Liver (tissue), 8 donors: ENCODE measurements at regions not wholly inside any gene's neighbourhood (a gene's known extent, or its start where the extent isn't known, plus 50 kb on each side); places are given as distances from the start of the nearest gene placed in this dataset.

Experiments
- DNase-seq: peaks from one replicate; pipeline ENCODE4 v3.0.0-alpha.2; 2017; ENCODE audit warnings: low spot score
- H3K27ac ChIP-seq, 2 donors: one replicate each; pipeline ENCODE4 v1.7.0; 2013; ENCODE audit warnings: inconsistent platforms in 2 of 2, low read length in 2 of 2, control low read depth in 1 of 2, low read depth in 1 of 2, mild to moderate bottlenecking in 1 of 2
- H3K27me3 ChIP-seq, 4 donors: one replicate each; pipeline versions ENCODE4 v1.6.1 to v1.7.0; 2013; ENCODE audit warnings: low read length in 3 of 4, inconsistent platforms in 1 of 4, mild to moderate bottlenecking in 1 of 4, moderate library complexity in 1 of 4; ENCODE audit not compliant: control insufficient read depth in 4 of 4, insufficient read depth in 4 of 4
- H3K36me3 ChIP-seq, 4 donors: one replicate each; pipeline versions ENCODE4 v1.6.1 to v1.7.0; 2013; ENCODE audit warnings: low read length in 3 of 4, mild to moderate bottlenecking in 3 of 4, low read depth in 1 of 4, moderate library complexity in 1 of 4; ENCODE audit not compliant: control insufficient read depth in 4 of 4, insufficient read depth in 3 of 4
- H3K4me1 ChIP-seq, 4 donors: one replicate each; pipeline versions ENCODE4 v1.6.1 to v1.7.0; 2013; ENCODE audit warnings: low read length in 3 of 4, mild to moderate bottlenecking in 3 of 4, moderate library complexity in 1 of 4; ENCODE audit not compliant: control insufficient read depth in 4 of 4, insufficient read depth in 4 of 4
- H3K4me3 ChIP-seq, 3 donors: one replicate each; pipeline versions ENCODE4 v1.6.1 to v1.7.0; 2013; ENCODE audit warnings: low read length in 3 of 3, control low read depth in 1 of 3, low read depth in 1 of 3, mild to moderate bottlenecking in 1 of 3
- H3K9ac ChIP-seq, 2 donors: one replicate each; pipeline ENCODE4 v1.7.0; 2013; ENCODE audit warnings: low read length in 2 of 2, mild to moderate bottlenecking in 2 of 2, moderate library complexity in 2 of 2, control low read depth in 1 of 2, low read depth in 1 of 2
- H3K9me3 ChIP-seq, 4 donors: one replicate each; pipeline versions ENCODE4 v1.6.1 to v1.7.0; 2013; ENCODE audit warnings: low read length in 3 of 4; ENCODE audit not compliant: control insufficient read depth in 4 of 4
- CTCF ChIP-seq: fragments of 150-350 bp; IDR thresholded peaks from 2 replicates; pipeline ENCODE4 v1.5.1; 2017; ENCODE audit warnings: improper control_type of control experiment, low read depth, low read length; ENCODE audit not compliant: missing input control
- EGR1 ChIP-seq, 2 donors: IDR thresholded peaks; 2 replicates each; pipeline ENCODE4 v1.6.1; 2016 to 2018; ENCODE audit warnings: antibody characterized with exemption in 2 of 2, low read depth in 2 of 2
- FOXA1 ChIP-seq: IDR thresholded peaks from 2 replicates; pipeline ENCODE4 v1.6.1; 2016; ENCODE audit warnings: antibody characterized with exemption
- FOXA2 ChIP-seq: IDR thresholded peaks from 2 replicates; pipeline ENCODE4 v1.6.1; 2016; ENCODE audit warnings: antibody characterized with exemption
- HNF4A ChIP-seq, 2 donors: conservative IDR thresholded peaks; 2 replicates each; pipeline ENCODE4 v1.6.1; 2016; ENCODE audit warnings: antibody characterized with exemption in 2 of 2, mild to moderate bottlenecking in 2 of 2
- HNF4G ChIP-seq: IDR thresholded peaks from 2 replicates; pipeline ENCODE4 v1.6.1; 2016; ENCODE audit warnings: antibody characterized with exemption
- JUND ChIP-seq, 2 donors: IDR thresholded peaks; 2 replicates each; pipeline ENCODE4 v1.6.1; 2016; ENCODE audit warnings: antibody characterized with exemption in 2 of 2
- NR2F2 ChIP-seq: IDR thresholded peaks from 2 replicates; pipeline ENCODE4 v1.6.1; 2016; ENCODE audit warnings: antibody characterized with exemption
- RAD21 ChIP-seq, 2 donors: IDR thresholded peaks; 2 replicates each; pipeline ENCODE4 v1.6.1; 2016; ENCODE audit warnings: antibody characterized with exemption in 2 of 2, mild to moderate bottlenecking in 2 of 2
- REST ChIP-seq: IDR thresholded peaks from 2 replicates; pipeline ENCODE4 v1.6.1; 2016; ENCODE audit warnings: antibody characterized with exemption, mild to moderate bottlenecking
- SP1 ChIP-seq: IDR thresholded peaks from 2 replicates; pipeline ENCODE4 v1.6.1; 2018; ENCODE audit warnings: antibody characterized with exemption, mild to moderate bottlenecking
- TAF1 ChIP-seq: conservative IDR thresholded peaks from 2 replicates; pipeline ENCODE4 v1.6.1; 2016; ENCODE audit warnings: antibody characterized with exemption, mild to moderate bottlenecking
- ZBTB33 ChIP-seq: IDR thresholded peaks from 2 replicates; pipeline ENCODE4 v1.6.1; 2016; ENCODE audit warnings: antibody characterized with exemption
- WGBS: extraction: QIAGEN DNeasy Blood & Tissue Kit; methylation state at CpG from one replicate; pipeline ENCODE4 v1.1.7; 2013; 5-methylcytosine and 5-hydroxymethylcytosine counted together
- donor health status: healthy.
- donor health status: healthy.
- donor health status: healthy.
- donor health status: healthy.
- donor health status: healthy.

- no peak overlapping the region for H3K4me3 ChIP-seq
- H3K27ac ChIP-seq: no peak overlapping the region
- WGBS: 95% methylated on average over 6 of the region's 6 CpGs
- H3K4me1 ChIP-seq: no peaks in the 10 kb centered on the region
- no peak for DNase-seq
- no peak overlapping the region for H3K9ac ChIP-seq
- TF ChIP-seq RAD21 (IDR thresholded peaks at IDR 0.05) (no peak), FOXA1 (no peak)
- H3K27me3 ChIP-seq: no peaks in the 10 kb centered on the region
- no peaks in the 10 kb centered on the region for H3K36me3 ChIP-seq
- no peaks in the 10 kb centered on the region for H3K9me3 ChIP-seq
Measured at GRCh38 chr6:14423955-14424354, 306.4 kb downstream of the CD83 start.

GRCh38 chr6:14425805-14426204 is 308.2 kb downstream of the CD83 start:
- no peak overlapping the region for H3K27ac ChIP-seq
- H3K9ac ChIP-seq: no peak overlapping the region
- TF ChIP-seq TAF1 (no peak), JUND (IDR thresholded peaks at IDR 0.05) (no peak), RAD21 (IDR thresholded peaks at IDR 0.05) (no peak), FOXA2 (no peak), EGR1 (IDR thresholded peaks at IDR 0.05; ENCODE audit: low read depth in 2 of 2) (no peak)
- no peaks in the 10 kb centered on the region for H3K9me3 ChIP-seq
- H3K36me3 ChIP-seq: no peaks in the 10 kb centered on the region
- no peaks in the 10 kb centered on the region for H3K4me1 ChIP-seq
- H3K4me3 ChIP-seq: no peak overlapping the region
- H3K27me3 ChIP-seq: no peaks in the 10 kb centered on the region
- WGBS: 96% methylated on average over 6 of the region's 6 CpGs
- no peak for DNase-seq

GRCh38 chr6:14426281-14426680 is 308.7 kb downstream of the CD83 start:
- Histone ChIP-seq H3K4me3 (no peak overlapping the region), H3K27ac (no peak overlapping the region), H3K9me3 (no peaks in the 10 kb centered on the region), H3K27me3 (no peaks in the 10 kb centered on the region), H3K4me1 (no peaks in the 10 kb centered on the region), H3K36me3 (no peaks in the 10 kb centered on the region), H3K9ac (no peak overlapping the region)
- TF ChIP-seq REST: no peak
- no peak for TF ChIP-seq HNF4A (conservative IDR thresholded peaks at IDR 0.05)
- no peak for TF ChIP-seq CTCF
- no peak for TF ChIP-seq ZBTB33
- TF ChIP-seq HNF4G: no peak
- TF ChIP-seq JUND (IDR thresholded peaks at IDR 0.05): no peak
- TF ChIP-seq EGR1 (IDR thresholded peaks at IDR 0.05; ENCODE audit: low read depth in 2 of 2): no peak
- no peak for TF ChIP-seq NR2F2
- TF ChIP-seq FOXA1: no peak
- no peak for TF ChIP-seq SP1
- TF ChIP-seq FOXA2: no peak
- no peak for DNase-seq
- WGBS: 95% methylated on average over 2 of the region's 2 CpGs
